HPDE6-E6E7 (cell line): ENCODE measurements at regions not wholly inside any gene's neighbourhood (a gene's known extent, or its start where the extent isn't known, plus 50 kb on each side); places are given as distances from the start of the nearest gene placed in this dataset.

Experiments used
- DNase-seq: peaks from one replicate; pipeline ENCODE4 v3.0.0; 2011; ENCODE audit warnings: missing footprints; ENCODE audit errors: extremely low spot score

DNA sequence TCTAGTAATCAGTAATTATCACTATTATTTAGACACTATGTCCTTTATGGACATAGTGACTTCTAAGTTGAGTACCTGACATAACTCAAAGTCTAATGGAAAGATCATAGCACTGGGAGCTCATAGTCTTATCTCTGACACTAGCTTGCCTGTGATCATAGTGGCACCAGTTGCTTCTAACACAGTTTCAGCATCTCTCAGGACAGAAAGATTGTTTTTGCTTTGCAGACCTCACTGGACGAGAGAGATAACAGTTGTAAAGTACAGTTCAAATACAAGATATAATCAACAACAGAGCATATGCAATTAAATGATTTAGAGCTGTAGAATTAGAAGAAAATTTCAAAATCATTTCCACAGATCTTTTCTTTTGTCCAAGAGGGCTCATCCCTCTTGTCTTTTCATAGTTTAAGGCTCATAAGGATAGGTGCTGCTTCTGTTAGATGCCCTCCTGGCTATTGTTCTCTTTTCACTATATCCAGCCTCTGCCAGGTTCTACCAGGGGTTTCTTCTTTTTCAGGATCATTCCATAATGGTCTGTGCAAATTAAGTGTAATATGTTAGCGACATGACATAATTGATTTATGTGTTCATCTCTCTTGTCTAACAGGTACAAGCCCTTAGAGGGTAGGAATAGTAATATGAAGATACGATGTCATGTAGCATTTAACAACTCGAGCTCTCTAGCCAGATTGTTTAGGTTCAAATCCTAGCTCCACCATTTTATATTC lies 1175.4 kb upstream of the TENM4 start:
- DNase-seq = no peak

DNA sequence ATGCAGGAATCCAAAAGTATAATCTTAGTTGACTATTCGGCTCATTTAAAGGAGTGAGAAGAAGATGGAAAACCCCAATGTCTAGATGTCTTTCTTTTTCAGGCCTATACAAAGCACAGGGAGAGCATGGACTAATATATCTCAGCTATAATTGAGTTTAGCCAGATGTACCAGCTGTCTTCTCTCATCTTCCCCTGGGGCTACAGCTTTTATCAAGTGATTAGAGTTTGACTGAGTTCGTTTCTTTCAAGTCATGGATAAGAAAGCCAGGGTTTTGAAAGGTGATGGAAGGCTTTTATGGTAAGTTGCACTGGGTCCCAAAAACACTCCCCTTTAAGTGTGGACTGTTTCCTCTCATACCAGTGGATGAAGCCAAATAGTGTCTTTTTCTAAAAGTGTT lies 1172.8 kb upstream of the TENM4 start:
- DNase-seq = no peak

DNA sequence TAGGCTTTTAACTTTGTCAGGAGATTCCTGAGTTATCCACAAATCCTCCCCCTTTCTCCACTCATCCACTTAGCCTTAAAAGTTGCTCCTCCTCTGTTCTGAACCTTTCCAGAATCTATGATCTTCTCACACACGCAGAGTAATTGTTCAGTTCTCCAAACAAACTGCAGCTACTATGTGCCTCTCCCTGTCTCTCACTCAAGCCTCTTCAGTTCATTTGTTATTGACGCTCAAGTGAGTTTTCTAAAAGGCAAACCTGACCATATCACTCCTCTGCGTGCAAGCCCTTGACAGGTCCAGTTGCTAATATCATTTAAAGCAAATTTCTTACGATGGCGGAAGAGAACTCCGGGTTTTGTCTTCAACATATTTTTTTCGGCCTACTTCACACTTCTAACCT lies 1169.7 kb upstream of the TENM4 start:
- DNase-seq = no peak

DNA sequence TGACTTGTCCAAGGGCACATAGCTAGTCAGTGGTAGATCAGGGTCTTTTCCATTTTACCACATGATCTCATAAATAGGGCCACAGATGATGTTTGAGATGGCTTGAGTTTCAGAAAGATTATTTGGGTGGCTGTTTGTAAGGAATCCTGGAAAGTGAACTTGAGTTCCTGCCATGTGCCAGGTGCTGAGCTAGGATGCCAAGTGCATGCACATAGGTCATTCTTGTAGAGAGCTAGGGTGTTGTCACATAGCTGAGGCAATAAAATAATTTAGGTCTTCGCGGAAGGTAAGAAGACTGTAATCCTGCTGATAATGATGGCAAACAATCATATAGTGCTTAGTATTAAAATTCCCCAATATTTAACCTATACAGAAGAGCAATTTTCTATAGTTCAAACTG lies 1162.6 kb upstream of the TENM4 start:
- no peak for DNase-seq

DNA sequence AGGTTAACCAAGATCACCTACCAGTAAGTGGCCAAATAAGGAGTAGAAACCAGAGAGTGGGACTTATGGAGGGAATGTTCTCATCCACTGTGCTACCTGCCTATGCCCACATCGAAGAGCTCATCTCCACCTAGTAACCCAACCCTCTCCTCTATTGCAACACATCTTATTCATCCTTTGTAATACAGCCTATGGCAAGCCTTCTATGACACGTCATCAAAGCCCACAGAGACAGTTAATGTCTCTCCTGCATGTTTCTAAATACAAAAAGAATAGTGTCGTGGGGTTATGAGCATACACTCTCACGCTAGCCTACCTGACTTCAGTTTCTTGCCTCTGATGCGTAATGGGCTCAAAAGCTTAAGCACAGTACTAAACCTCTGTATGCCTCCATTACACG lies 1158.1 kb upstream of the TENM4 start:
- DNase-seq = no peak

DNA sequence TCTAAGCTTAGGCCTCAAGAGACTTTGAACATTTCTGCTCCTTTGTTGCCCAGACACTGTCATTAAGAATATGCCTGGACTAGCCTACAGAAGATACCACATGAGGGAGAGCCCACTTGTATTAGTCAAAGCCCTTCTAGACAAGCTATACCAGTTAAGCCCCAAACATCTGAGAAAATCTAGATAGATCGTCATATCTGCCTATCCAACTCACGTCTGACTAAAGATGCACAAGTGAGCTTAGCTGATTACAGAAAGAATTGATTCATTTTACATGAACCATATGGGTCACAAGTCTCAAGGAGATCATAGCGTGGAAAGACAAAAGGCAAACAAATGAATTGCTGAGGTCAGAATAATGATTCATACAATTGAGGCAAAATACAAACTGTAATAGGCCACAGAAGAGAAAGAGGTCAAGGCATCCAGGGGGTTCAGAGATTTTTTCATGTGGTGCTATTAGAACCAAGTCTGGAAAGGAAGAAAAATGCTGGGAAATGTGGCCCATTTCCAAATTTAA lies 1155.5 kb upstream of the TENM4 start:
- DNase-seq = no peak

DNA sequence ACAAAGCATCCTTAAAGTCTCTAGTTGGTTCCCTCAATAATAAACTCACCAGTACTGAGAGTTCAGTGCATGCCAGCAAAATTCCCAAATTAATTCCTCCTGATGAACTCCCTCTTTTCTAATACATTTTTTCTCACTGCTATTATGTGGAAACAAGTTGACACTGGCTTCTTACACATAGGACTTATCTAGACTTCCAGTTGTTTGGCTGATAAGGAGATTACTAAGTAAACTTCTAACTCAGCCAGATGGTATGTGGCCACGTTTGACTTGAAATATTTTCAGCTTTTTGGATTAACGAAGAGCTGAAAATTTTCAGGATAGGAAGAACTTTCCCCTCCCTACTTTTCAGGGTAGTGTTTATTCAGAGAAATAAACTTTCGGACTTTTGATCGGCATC lies 1154.2 kb upstream of the TENM4 start:
- DNase-seq = peak; percentile 2

DNA sequence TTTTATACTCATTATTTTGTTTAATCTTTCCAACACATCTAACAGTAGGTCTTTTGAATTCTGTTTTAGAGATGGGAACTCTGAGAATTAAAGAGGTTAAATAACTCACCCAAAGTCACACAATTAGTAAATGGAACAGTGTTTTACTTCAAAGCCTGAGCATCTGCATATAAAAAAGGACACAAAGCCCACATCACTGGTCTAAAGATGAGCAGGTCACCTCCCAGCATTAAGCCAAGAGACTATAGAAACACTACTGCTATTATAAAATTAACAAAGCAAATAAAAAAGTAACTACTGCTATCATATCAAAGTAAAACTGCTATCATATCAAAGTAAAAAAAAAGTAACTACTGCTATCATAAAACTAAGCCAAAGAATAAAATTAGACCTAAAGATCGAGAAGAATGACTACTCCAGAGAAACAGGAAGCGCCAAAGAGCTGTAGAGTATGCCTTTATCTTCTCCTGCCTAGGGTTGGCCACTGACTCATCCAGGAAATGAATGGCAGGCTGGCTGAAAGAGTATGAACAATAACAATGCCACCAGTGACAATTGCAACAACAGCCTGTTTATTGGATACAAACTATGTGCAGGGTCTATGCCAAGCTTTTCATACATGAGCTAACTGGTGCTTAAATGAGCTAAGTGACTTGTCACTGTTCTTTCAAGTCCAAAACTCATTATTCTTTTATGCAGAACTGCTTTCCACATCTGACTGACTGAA lies 1153.0 kb upstream of the TENM4 start:
- DNase-seq = peak; percentile 44

DNA sequence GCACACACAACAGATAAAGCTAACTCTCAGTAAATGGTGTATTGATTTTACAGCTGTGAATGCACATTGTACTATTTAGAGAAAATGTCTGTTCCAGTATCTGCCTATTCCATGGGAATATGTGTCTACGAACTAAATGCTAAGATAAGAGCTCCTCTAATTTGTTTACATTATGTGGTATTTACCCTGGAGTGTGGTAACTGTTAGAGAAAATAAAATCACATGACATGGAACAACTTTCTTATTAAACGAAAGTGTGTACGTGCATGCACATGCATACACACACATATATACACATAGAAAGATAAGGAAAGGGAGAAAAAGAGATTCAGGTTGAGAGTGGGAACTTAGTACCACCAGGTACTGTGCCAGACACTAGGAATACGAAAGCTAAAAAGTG lies 1151.7 kb upstream of the TENM4 start:
- DNase-seq = no peak

DNA sequence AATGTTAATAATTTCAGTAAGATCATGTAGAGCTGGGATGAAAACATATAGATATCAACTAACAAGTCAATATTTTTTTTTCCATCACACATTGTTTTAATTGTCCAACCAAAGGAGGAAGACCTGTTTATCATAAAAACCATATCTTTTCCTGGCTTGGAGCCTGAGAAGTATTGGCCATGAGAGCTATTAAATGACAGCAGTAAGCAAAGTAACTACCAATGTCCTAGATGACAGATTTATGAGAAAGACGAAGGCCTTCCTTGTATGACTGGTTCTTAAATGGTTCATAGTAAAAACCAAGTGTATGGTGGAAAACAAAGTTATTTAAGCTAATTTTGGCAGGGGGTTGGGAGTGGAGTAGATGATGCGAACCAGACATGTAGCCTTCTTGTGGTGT lies 1147.1 kb upstream of the TENM4 start:
- no peak for DNase-seq

DNA sequence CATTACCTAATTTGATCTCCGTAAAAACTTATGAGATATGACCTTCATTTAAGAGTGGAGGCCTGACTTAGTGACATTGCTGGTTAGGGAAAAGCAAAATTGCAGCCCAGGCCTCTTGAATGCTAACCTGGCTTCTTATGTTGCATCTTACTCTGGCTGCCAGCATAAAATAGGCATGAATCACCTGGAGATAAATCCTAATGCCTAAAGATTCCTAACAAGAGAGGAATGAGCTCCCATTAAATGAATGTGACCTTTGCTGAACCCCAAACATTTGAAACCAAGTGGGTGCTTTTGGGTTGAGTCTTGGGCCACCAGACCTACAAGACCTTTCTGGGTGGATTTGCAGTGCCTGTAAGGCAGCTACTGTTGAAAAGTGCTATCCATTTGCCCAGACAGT lies 1145.6 kb upstream of the TENM4 start:
- peak; percentile 3 for DNase-seq

DNA sequence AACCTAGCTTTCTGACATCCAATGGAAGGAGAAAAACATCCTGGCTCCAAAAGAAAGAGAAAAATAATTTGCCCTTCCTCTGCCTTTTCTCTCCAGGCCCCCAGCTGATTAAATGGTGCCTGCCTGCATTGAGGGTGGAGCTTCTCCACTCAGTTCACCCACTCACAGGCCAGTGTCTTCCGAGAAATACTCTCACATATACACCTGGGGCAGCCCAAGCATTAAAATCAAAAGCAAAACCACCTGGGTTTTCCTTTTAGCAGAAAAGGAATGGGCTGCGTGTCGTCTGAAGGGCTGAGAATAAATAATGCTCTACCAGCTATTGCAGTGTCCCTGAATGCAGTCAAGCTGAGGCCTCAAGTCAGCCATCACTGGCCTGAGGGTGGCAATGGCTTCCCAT lies 1143.8 kb upstream of the TENM4 start:
- DNase-seq = no peak

DNA sequence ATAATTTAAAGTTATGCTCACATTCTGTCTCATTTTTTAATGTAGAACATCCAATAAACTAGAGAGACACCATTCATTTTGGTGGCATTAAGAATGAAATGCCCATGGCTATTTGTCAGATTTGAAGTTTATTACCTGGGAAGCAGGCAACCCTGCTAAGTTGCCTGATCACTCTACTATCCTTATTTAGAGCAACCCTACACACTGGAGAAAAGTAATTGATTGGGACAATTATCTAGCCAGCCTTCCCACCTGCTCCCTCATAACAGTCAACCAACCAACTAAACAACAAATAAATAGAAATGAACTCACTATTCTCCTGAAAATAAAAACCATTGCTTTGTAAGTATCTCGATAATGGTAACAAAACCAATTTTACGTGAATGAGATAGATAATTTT lies 1129.0 kb upstream of the TENM4 start:
- DNase-seq = no peak

DNA sequence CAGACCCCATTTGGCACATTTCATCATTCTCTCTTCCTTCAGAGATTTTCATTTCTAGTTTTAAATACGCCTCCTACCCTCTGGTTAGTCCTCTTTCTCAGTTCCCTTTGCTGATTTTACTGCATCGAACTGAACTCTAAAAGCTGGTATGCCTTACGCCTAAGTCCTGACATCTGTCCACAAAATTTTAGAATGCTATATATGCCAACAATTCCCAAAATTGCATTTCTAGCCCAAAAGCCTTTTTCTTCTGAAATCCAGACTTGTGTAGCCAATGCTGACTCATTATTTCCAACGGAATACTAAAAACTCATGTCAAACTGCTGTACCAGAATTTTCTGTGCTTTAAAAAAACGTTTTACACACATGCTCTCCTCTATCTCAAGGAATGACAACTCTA lies 1124.4 kb upstream of the TENM4 start:
- no peak for DNase-seq

DNA sequence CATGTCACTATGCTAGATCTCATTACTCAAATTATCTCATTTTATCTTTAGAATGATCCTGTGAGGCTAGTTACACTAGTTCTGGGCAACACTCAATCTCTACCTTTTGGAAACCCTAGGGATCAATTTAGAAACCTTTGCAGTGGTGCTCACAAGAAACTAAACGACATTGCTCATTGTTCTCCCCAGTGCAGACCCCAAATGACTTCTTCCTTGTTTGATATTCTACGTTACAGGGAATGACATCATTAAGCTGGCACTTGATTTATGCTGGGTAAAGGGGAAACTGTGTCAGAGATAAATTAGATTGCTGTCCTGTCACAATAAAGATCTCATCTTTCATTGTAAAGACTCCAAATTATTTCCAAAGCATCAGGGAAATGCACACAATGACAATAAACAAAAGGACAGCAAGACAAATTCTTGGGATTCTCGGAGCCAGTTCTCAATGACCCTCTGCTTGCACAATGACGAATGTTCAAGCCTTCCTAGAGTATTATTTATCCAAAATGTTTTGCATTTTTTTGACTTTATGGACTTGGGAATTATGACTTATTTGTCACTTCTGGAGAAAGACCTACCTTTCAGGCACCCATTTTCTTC lies 1121.8 kb upstream of the TENM4 start:
- DNase-seq = no peak

DNA sequence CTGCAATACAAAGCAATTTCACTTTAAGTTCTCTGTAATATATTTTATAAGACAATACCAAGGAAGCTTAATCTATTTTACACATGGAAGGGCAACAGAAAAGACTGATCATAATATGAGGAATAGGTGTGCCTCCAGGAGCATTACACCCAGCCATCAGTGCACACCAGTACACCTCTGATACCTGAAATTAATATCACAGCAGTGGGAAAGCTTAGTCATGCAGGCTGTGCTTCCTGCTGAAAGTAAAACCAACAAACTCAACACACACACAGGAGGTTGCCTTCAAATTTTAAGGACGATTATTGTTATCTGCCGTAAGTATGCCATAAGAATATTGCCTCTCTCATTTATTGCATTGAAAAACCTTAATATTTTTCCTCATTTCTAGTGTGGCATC lies 1119.1 kb upstream of the TENM4 start:
- no peak for DNase-seq

DNA sequence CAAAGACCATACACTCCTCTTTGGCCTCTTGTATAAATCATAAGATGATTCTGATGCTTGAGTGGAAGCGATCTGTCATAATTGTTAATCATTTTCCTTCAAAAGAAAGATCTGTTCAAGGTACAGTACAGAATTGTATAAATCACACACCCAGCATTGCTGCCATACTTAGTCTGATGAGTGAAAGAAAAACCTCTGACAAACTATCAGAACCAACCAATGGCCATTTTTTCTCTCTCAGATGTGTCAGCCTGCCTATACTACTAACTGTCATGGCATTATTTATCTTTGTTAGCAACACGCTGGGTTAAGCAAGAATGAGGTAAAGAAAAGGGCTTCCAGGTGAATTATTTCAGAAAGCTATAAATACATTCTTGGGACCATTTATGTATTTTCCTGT lies 1112.7 kb upstream of the TENM4 start:
- DNase-seq = no peak

DNA sequence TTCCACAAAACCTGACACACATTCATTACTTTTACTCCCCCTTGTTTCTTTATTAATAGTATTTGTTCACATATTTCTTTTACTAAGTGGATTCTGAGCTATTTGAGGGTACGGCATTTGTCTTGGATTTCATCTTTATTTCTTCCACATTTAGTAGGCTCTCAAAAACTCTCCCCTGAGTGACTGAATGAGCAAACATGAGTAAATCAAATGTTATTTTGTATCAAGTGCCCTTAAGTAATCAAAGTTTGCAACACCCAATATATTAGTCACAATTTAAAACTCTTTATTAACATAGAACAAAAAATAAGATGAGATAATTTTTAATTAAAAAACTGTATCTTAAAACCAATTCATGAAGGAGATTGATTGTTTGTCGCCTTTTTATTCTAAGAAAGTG lies 1101.9 kb upstream of the TENM4 start:
- DNase-seq = no peak

DNA sequence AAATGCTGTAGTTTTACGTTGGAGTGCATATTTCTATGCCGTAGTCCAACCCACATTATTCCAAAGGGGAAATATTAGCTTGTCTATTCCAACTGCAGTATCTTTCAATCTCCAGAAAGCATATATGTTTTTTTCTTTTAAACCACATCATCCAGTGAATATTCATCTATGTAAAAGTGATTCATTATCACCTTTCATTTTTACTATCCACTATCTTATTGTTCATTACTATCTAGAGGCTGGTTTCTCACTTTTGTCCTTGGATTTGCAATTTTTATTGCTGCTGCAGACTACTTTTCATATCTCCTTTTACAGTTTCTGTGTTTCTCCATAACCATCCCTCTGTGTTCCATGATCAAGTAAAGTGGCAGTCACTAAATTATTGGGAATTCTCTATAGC lies 1097.2 kb upstream of the TENM4 start:
- DNase-seq = no peak

DNA sequence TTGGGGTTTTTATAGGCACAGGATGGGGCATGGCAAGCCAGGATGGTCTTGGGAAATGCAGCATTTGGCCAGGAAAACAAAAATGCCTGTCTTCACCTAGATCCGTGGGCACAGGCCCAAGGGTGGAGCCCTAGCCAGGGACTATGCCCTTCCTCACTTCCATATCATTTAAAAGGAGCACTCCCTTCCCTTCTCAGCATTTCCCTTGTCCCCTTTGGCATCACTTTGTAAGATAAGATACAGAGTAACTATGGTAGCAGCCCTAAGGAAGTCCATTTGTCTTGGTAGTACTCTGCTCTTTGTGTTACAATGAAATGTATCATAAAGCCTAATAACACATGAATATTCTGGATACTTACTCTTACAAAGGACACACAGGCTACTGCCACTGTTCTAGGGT lies 1092.6 kb upstream of the TENM4 start:
- no peak for DNase-seq

DNA sequence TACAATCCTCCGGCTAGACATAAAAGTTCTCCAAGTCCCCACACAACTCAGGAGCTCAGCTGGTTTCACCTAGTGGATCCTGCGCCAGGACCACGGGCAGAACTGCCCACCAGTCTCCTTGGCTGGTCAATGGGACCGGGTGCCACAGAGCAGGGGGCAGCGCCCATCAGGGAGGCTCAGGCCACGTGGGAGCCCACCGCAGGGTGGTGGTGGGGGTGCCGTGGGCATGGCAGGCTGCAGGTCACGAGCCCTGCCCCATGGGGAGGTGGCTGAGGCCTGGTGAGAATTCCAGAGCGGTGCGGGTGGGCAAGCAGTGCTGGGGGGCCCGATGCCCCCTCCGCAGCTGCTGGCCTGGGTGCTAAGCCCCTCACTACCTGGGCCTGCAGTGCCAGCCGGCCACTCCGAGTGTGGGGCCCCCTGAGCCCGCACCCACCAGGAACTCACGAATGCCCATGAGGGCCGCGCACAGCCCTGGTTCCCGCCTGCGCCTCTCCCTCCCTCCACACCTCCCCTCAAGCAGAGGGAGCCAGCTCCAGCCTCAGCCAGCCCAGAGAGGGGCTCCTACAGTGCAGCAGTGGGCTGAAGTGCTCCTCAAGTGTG lies 1091.9 kb upstream of the TENM4 start:
- DNase-seq = no peak

DNA sequence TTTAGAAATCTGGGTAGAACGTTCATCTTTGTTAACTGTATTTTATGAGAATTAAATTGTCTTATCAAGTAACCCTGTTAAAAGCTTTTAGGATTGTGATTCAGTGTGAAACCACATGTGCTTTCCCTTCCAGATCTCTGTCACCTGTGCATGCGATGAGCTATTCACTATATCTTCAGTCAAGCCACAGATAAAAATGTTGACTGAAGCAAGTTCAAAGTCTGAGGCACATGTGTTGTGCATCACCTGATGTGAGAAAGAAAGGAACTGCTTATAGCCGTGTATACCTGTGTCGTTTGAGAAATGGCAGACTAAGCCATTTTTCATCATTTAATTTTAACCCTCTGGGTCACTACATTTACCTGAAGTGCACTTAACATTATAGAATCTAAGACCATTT lies 1088.9 kb upstream of the TENM4 start:
- no peak for DNase-seq
